ENCODE measurements at regions not wholly inside any gene's neighbourhood (a gene's known extent, or its start where the extent isn't known, plus 50 kb on each side); places are given as distances from the start of the nearest gene placed in this dataset.
"Not testable (repeated sequence)": the region's sequence is repeated elsewhere in the genome, so short reads cannot be mapped to it uniquely, and the experiment has no call there.

- no peak for DNase-seq
These were observed 86.0 kb downstream of the DTWD1 start for GRCh38 chr15:49706805-49707204.

- DNase-seq: no peak
These were observed 86.8 kb downstream of the DTWD1 start for GRCh38 chr15:49707598-49707997.

- no peak for DNase-seq
These were observed 88.9 kb downstream of the DTWD1 start for GRCh38 chr15:49709646-49710214.

GRCh38 chr15:49712162-49712561 lies 91.3 kb downstream of the DTWD1 start:
- no peak for DNase-seq

GRCh38 chr15:49712846-49713450 lies 92.1 kb downstream of the DTWD1 start:
- peak in 1 of 2 experiments; percentile 24 for DNase-seq

GRCh38 chr15:49715211-49715610 lies 94.4 kb downstream of the DTWD1 start:
- no peak for DNase-seq

- DNase-seq: no peak
These were observed 94.9 kb downstream of the DTWD1 start for GRCh38 chr15:49715701-49716100.

- DNase-seq: no peak
These were observed 97.4 kb downstream of the DTWD1 start for GRCh38 chr15:49718234-49718633.

- DNase-seq: no peak
These were observed 98.0 kb downstream of the DTWD1 start for GRCh38 chr15:49718846-49719245.

- no peak for DNase-seq
These were observed 99.4 kb downstream of the DTWD1 start for GRCh38 chr15:49720261-49720660.

- no peak for DNase-seq
These were observed 100.2 kb downstream of the DTWD1 start for GRCh38 chr15:49721091-49721490.

GRCh38 chr15:49721621-49722020 lies 100.8 kb downstream of the DTWD1 start:
- DNase-seq: no peak

- DNase-seq: no peak
These were observed 103.1 kb downstream of the DTWD1 start for GRCh38 chr15:49723981-49724380.

- DNase-seq: no peak
These were observed 110.6 kb downstream of the DTWD1 start for GRCh38 chr15:49731187-49732099.

- not testable (repeated sequence) for DNase-seq
These were observed 111.3 kb downstream of the DTWD1 start for GRCh38 chr15:49732109-49732508.

GRCh38 chr15:49734089-49734488 lies 113.2 kb downstream of the DTWD1 start:
- peak in 1 of 2 experiments; percentile 4 for DNase-seq

GRCh38 chr15:49734831-49735508 lies 114.1 kb downstream of the DTWD1 start:
- peak; percentile 90 to 98 for DNase-seq

GRCh38 chr15:49737127-49737526 lies 116.3 kb downstream of the DTWD1 start:
- DNase-seq: no peak

- peak; percentile 87 to 94 for DNase-seq
These were observed 120.9 kb downstream of the DTWD1 start for GRCh38 chr15:49741712-49742111.

GRCh38 chr15:49742381-49742780 lies 121.5 kb downstream of the DTWD1 start:
- no peak for DNase-seq

- DNase-seq: no peak
These were observed 126.5 kb downstream of the DTWD1 start for GRCh38 chr15:49747340-49747739.

GRCh38 chr15:49748791-49749190 lies 127.9 kb downstream of the DTWD1 start:
- peak in 1 of 2 experiments; percentile 49 for DNase-seq

GRCh38 chr15:49750553-49750952 lies 129.7 kb downstream of the DTWD1 start:
- no peak for DNase-seq

All from NCI-H524 (cell line).